H1 (cell line): ENCODE measurements at regions not wholly inside any gene's neighbourhood (a gene's known extent, or its start where the extent isn't known, plus 50 kb on each side); places are given as distances from the start of the nearest gene placed in this dataset.

Experiments
- CTCF ChIA-PET: fragments of 300-600 bp; sonication (Branson Sonifier 250); formaldehyde crosslinking; loops from one replicate; lab custom pipeline; 2021; ENCODE audit not compliant: partially characterized antibody; lab: Charles Lee
- POLR2A ChIA-PET: fragments of 300-600 bp; sonication (Branson Sonifier 250); formaldehyde crosslinking; loops from one replicate; lab custom pipeline; 2021; ENCODE audit warnings: inconsistent platforms; ENCODE audit not compliant: partially characterized antibody; lab: Charles Lee
- DNase-seq, 2 experiments: peaks; one replicate each; pipeline versions ENCODE4 v3.0.0 to v3.0.0-alpha.2; 2010 to 2022; ENCODE audit warnings: low spot score in 2 of 2, low read depth in 1 of 2, mixed read lengths in 1 of 2
- FAIRE-seq: peaks from 2 replicates; lab custom pipeline; 2011; peaks lifted over from hg19 to GRCh38; lab: Jason Lieb, UNC
- H2AFZ ChIP-seq: 2 replicates; pipeline ENCODE4 v1.8.1; 2012; ENCODE audit warnings: low read length, inconsistent platforms
- H2AK5ac ChIP-seq: 2 replicates; pipeline ENCODE4 v1.6.1; 2013; ENCODE audit warnings: low read depth, low read length
- H2BK120ac ChIP-seq: replicated peaks from 2 replicates; pipeline ENCODE3; 2013; ENCODE audit warnings: low read depth, low read length, inconsistent platforms
- H2BK12ac ChIP-seq: 2 replicates; pipeline ENCODE4 v1.6.1; 2013; ENCODE audit warnings: low read depth, low read length
- H2BK15ac ChIP-seq: 2 replicates; pipeline ENCODE4 v1.6.1; 2013; ENCODE audit warnings: low read length
- H2BK20ac ChIP-seq: 2 replicates; pipeline ENCODE4 v1.6.1; 2013; ENCODE audit warnings: low read length
- H2BK5ac ChIP-seq: 2 replicates; pipeline ENCODE4 v1.6.1; 2013; ENCODE audit warnings: low read depth, low read length
- H3K14ac ChIP-seq: 2 replicates; pipeline ENCODE4 v1.6.1; 2013; ENCODE audit warnings: inconsistent platforms; ENCODE audit not compliant: insufficient read length
- H3K18ac ChIP-seq: 2 replicates; pipeline ENCODE4 v1.6.1; 2013; ENCODE audit warnings: low read length; ENCODE audit errors: extremely low read depth
- H3K23ac ChIP-seq: 2 replicates; pipeline ENCODE4 v1.6.1; 2013; ENCODE audit warnings: inconsistent platforms; ENCODE audit not compliant: insufficient read length
- H3K23me2 ChIP-seq: 2 replicates; pipeline ENCODE4 v1.6.1; 2013; ENCODE audit warnings: low read depth, low read length
- H3K27ac ChIP-seq: 2 replicates; pipeline ENCODE4 v1.6.1; 2011; ENCODE audit warnings: low read depth, low read length, inconsistent platforms
- H3K27me3 ChIP-seq, 4 experiments: replicated peaks in 1 of 4; 1 replicate in 1 of 4; 2 replicates in 3 of 4; pipeline versions ENCODE4 v1.6.1 to v1.8.1; 2011 to 2013; ENCODE audit warnings: low read length in 3 of 4, mild to moderate bottlenecking in 3 of 4, inconsistent platforms in 2 of 4, mixed read lengths in 2 of 4, moderate library complexity in 1 of 4; ENCODE audit not compliant: control insufficient read depth in 3 of 4, insufficient read depth in 3 of 4; ENCODE audit errors: extremely low read depth in 1 of 4
- H3K36me3 ChIP-seq, 4 experiments: 2 replicates each; pipeline versions ENCODE4 v1.6.1 to v1.8.1; 2011 to 2013; ENCODE audit warnings: mild to moderate bottlenecking in 4 of 4, low read length in 3 of 4, moderate library complexity in 2 of 4, control low read depth in 1 of 4, inconsistent platforms in 1 of 4; ENCODE audit not compliant: insufficient read depth in 4 of 4, control insufficient read depth in 2 of 4
- H3K4ac ChIP-seq: replicated peaks from 2 replicates; pipeline ENCODE3; 2013; ENCODE audit warnings: low read length, low read depth, mixed read lengths, inconsistent platforms; ENCODE audit not compliant: insufficient read length
- H3K4me1 ChIP-seq, 4 experiments: replicated peaks in 1 of 4; 1 replicate in 1 of 4; 2 replicates in 3 of 4; pipeline versions ENCODE4 v1.6.1 to v1.8.1; 2011 to 2013; ENCODE audit warnings: low read length in 3 of 4, inconsistent platforms in 2 of 4, mixed read lengths in 1 of 4; ENCODE audit not compliant: insufficient read depth in 4 of 4, control insufficient read depth in 3 of 4
- H3K4me2 ChIP-seq, 2 experiments: 2 replicates each; pipeline versions ENCODE4 v1.6.1 to v1.8.1; 2011 to 2013; ENCODE audit warnings: low read depth in 2 of 2, low read length in 2 of 2, control low read depth in 1 of 2, inconsistent platforms in 1 of 2, mild to moderate bottlenecking in 1 of 2; ENCODE audit not compliant: insufficient read depth in 1 of 2
- H3K4me3 ChIP-seq, 4 experiments: fragments of 200-600, 300-600 bp in 1 of 4; sonication (generic), shearing (Covaris generic), sonication (Bioruptor Twin) in 1 of 4; 2 replicates each; pipeline versions ENCODE4 v1.5.1 to v1.8.1; 2011 to 2016; ENCODE audit warnings: low read length in 4 of 4, low read depth in 3 of 4, control low read depth in 2 of 4, inconsistent platforms in 2 of 4, mild to moderate bottlenecking in 2 of 4, mixed read lengths in 1 of 4, moderate library complexity in 1 of 4; ENCODE audit not compliant: insufficient read depth in 2 of 4; ENCODE audit errors: extremely low read depth in 1 of 4
- H3K56ac ChIP-seq: replicated peaks from 2 replicates; pipeline ENCODE3; 2013; ENCODE audit warnings: low read depth, mild to moderate bottlenecking, mixed read lengths, low read length, inconsistent platforms; ENCODE audit not compliant: insufficient read length
- H3K79me1 ChIP-seq: 2 replicates; pipeline ENCODE4 v1.6.1; 2013; ENCODE audit warnings: low read depth, low read length, control low read depth
- H3K79me2 ChIP-seq, 2 experiments: 2 replicates each; pipeline versions ENCODE4 v1.6.1 to v1.8.1; 2012 to 2013; ENCODE audit warnings: low read length in 2 of 2, mild to moderate bottlenecking in 2 of 2, inconsistent platforms in 1 of 2; ENCODE audit not compliant: insufficient read depth in 2 of 2, control insufficient read depth in 1 of 2
- H3K9ac ChIP-seq, 4 experiments: replicated peaks in 1 of 4; 1 replicate in 1 of 4; 2 replicates in 3 of 4; pipeline versions ENCODE4 v1.6.1 to v1.8.1; 2011 to 2013; ENCODE audit warnings: low read depth in 3 of 4, low read length in 3 of 4, control low read depth in 2 of 4, mild to moderate bottlenecking in 2 of 4, moderate library complexity in 2 of 4, inconsistent platforms in 1 of 4; ENCODE audit errors: extremely low read depth in 1 of 4
- H3K9me3 ChIP-seq, 2 experiments: 2 replicates each; pipeline versions ENCODE4 v1.6.1 to v1.8.1; 2012 to 2013; ENCODE audit warnings: mild to moderate bottlenecking in 2 of 2, moderate library complexity in 2 of 2, control low read depth in 1 of 2, inconsistent platforms in 1 of 2, low read depth in 1 of 2, low read length in 1 of 2, mixed read lengths in 1 of 2; ENCODE audit not compliant: insufficient read depth in 2 of 2
- H4K20me1 ChIP-seq, 2 experiments: replicated peaks in 1 of 2; 2 replicates each; pipeline versions ENCODE3 to v1.8.1; 2011 to 2013; ENCODE audit warnings: inconsistent platforms in 2 of 2, low read length in 2 of 2, mild to moderate bottlenecking in 1 of 2; ENCODE audit not compliant: insufficient read depth in 2 of 2, control insufficient read depth in 1 of 2
- H4K5ac ChIP-seq: 2 replicates; pipeline ENCODE4 v1.6.1; 2013; ENCODE audit warnings: low read length, low read depth, mixed read lengths, inconsistent platforms; ENCODE audit not compliant: insufficient read length
- H4K8ac ChIP-seq: 2 replicates; pipeline ENCODE4 v1.8.0; 2013; ENCODE audit warnings: mild to moderate bottlenecking, moderate library complexity, low read length, inconsistent platforms; ENCODE audit not compliant: insufficient read depth; ENCODE audit errors: extremely low read depth
- H4K91ac ChIP-seq: replicated peaks from 2 replicates; pipeline ENCODE3; 2013; ENCODE audit warnings: low read length, mixed read lengths, inconsistent platforms; ENCODE audit not compliant: insufficient read length
- BCL11A ChIP-seq, 2 experiments: IDR thresholded peaks; one replicate each; pipeline ENCODE4 v1.6.1; 2011; ENCODE audit warnings: low read depth in 2 of 2, low read length in 2 of 2, mild to moderate bottlenecking in 2 of 2
- CBX8 ChIP-seq: fragments of 300-800, 300-1000 bp; sonication (generic); IDR thresholded peaks from 2 replicates; pipeline ENCODE4 v1.7.1; 2016; ENCODE audit warnings: low read depth, low read length, borderline replicate concordance
- CEBPB ChIP-seq: IDR thresholded peaks from 2 replicates; pipeline ENCODE4 v1.6.1; 2012; ENCODE audit warnings: low read depth, low read length
- CREB1 ChIP-seq: IDR thresholded peaks from 2 replicates; pipeline ENCODE4 v1.6.1; 2012; ENCODE audit warnings: inconsistent platforms
- EZH2 ChIP-seq: fragments of 200-600 bp; sonication (generic); IDR thresholded peaks from 2 replicates; pipeline ENCODE4 v1.7.1; 2012; ENCODE audit warnings: low read depth, mild to moderate bottlenecking, moderate library complexity, low read length, inconsistent platforms; ENCODE audit not compliant: severe bottlenecking
- JUND ChIP-seq: IDR thresholded peaks from 2 replicates; pipeline ENCODE4 v1.6.1; 2011; ENCODE audit warnings: mild to moderate bottlenecking, improper control_type of control experiment, low read length
- KDM4A ChIP-seq: IDR thresholded peaks from one replicate; pipeline ENCODE4 v1.7.1; 2012; ENCODE audit warnings: low read depth, mild to moderate bottlenecking, moderate library complexity, low read length, inconsistent platforms; ENCODE audit not compliant: severe bottlenecking
- NRF1 ChIP-seq: IDR thresholded peaks from 2 replicates; pipeline ENCODE4 v1.6.1; 2011; ENCODE audit warnings: mild to moderate bottlenecking, low read depth, low read length, improper control_type of control experiment
- RNF2 ChIP-seq: fragments of 200-900, 300-1000 bp; sonication (generic); IDR thresholded peaks from 2 replicates; pipeline ENCODE4 v1.7.1; 2016; ENCODE audit warnings: borderline replicate concordance, low read depth, mild to moderate bottlenecking, antibody characterized with exemption, low read length; ENCODE audit not compliant: poor library complexity, severe bottlenecking; ENCODE audit errors: missing control alignments
- SIX5 ChIP-seq: IDR thresholded peaks from 2 replicates; pipeline ENCODE4 v1.6.1; 2011; ENCODE audit warnings: mild to moderate bottlenecking, low read depth, low read length
- SRF ChIP-seq: IDR thresholded peaks from 2 replicates; pipeline ENCODE4 v1.6.1; 2011; ENCODE audit warnings: mild to moderate bottlenecking, low read depth, low read length, moderate library complexity
- TEAD4 ChIP-seq: IDR thresholded peaks from 2 replicates; pipeline ENCODE4 v1.6.1; 2012; ENCODE audit warnings: low read depth, low read length, inconsistent platforms, mixed read lengths
- WGBS, 2 experiments: shearing (Covaris generic) in 1 of 2; methylation state at CpG; one replicate each; pipeline versions ENCODE4 v1.1.6 to v1.1.7; 2013 to 2015; ENCODE audit warnings: low lambda C conversion rate in 2 of 2, mixed read lengths in 2 of 2, inconsistent platforms in 1 of 2, low coverage in 1 of 2, missing lambda C conversion rate in 1 of 2; ENCODE audit not compliant: insufficient replicate concordance in 2 of 2, insufficient coverage in 1 of 2, insufficient read length in 1 of 2; ENCODE audit errors: extremely low coverage in 1 of 2, missing lambda C conversion rate in 1 of 2; 5-methylcytosine and 5-hydroxymethylcytosine counted together

DNA sequence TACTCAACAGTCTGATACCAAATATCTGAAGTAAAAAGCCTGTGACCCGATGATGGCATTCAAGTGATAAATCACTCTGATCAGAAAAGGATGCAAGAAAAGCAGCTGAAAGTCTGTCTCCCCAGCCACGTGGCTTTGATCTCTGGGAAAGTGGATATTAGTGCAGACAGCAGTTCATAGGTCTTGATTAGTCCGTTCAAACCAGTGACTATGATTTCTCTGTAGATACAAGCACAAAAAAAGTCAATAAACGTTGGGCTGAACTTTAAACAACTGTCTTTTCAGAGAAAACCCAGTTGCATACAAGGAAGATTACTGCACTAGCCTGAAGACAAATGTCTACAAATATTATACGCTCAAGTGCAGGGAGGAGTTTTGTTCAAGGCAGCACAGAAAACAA is 107.7 kb upstream of the CDC42EP3 start:
- Histone ChIP-seq H2BK12ac (no peak overlapping the region), H2BK15ac (no peak overlapping the region), H3K14ac (no peak overlapping the region), H3K18ac (no peak overlapping the region), H4K91ac (no peak overlapping the region), H3K23ac (no peak overlapping the region), H3K79me1 (no peaks in the 10 kb centered on the region), H3K79me2 (no peaks in the 10 kb centered on the region), H3K4ac (no peak overlapping the region), H3K9me3 (no peaks in the 10 kb centered on the region; a peak in 1 of 4 replicates), H2BK20ac (no peak overlapping the region), H4K5ac (no peak overlapping the region), H4K20me1 (no peaks in the 10 kb centered on the region), H2BK5ac (no peak overlapping the region), H2BK120ac (no peak overlapping the region), H3K56ac (no peak overlapping the region), H3K27me3 (no peaks in the 10 kb centered on the region), H3K27ac (no peak overlapping the region), H3K4me3 (no peak overlapping the region), H3K4me2 (no peak overlapping the region), H4K8ac (no peak overlapping the region), H3K4me1 (peaks cover 2 to 6% (median 3%) of the 10 kb centered on the region in 4 experiments; a peak in 4 of 7 replicates), H3K9ac (no peak overlapping the region), H2AK5ac (no peak overlapping the region), H3K23me2 (no peaks in the 10 kb centered on the region), H2AFZ (no peak overlapping the region), H3K36me3 (no peaks in the 10 kb centered on the region)
- no peak for TF ChIP-seq RNF2
- TF ChIP-seq KDM4A: no peak
- TF ChIP-seq CEBPB: no peak
- TF ChIP-seq TEAD4: no peak
- TF ChIP-seq JUND: no peak
- no peak for TF ChIP-seq CREB1
- TF ChIP-seq SIX5: no peak
- TF ChIP-seq EZH2: no peak
- TF ChIP-seq BCL11A (IDR thresholded peaks at IDR 0.05; ENCODE audit: low read depth in 2 of 2, low read length in 2 of 2): no peak
- TF ChIP-seq CBX8: no peak
- TF ChIP-seq NRF1: no peak
- no peak for TF ChIP-seq SRF
- FAIRE-seq (no peak), DNase-seq (no peak)
- ChIA-PET POLR2A (no interaction called here), CTCF (no interaction called here)
- WGBS, 2 experiments: 85% methylated on average over 5 of the region's 5 CpGs; no CpG with 5 or more reads in 1 of the 2 experiments
